ENCODE measurements at regions not wholly inside any gene's neighbourhood (a gene's known extent, or its start where the extent isn't known, plus 50 kb on each side); places are given as distances from the start of the nearest gene placed in this dataset.

- no peak for TF ChIP-seq SIN3A (IDR thresholded peaks at IDR 0.05; ENCODE audit: borderline replicate concordance, insufficient read depth, low read length)
- no peak for TF ChIP-seq POLR2AphosphoS5 (IDR thresholded peaks at IDR 0.05; ENCODE audit: low read depth, low read length)
- TF ChIP-seq TAF1 (IDR thresholded peaks at IDR 0.05; ENCODE audit: borderline replicate concordance, insufficient read depth, low read length) = no peak
- TF ChIP-seq FOXP2 (optimal IDR thresholded peaks at IDR 0.05; ENCODE audit: borderline replicate concordance, extremely low read depth, extremely low read length, insufficient read depth) = no peak
- TF ChIP-seq REST (IDR thresholded peaks at IDR 0.05; ENCODE audit: insufficient read depth in 1 of 2, low read depth in 2 of 2, low read length in 2 of 2) = no peak
Measured at GRCh38 chr12:13358391-13358905, 161.9 kb downstream of the EMP1 start.

- TF ChIP-seq SIN3A (IDR thresholded peaks at IDR 0.05; ENCODE audit: borderline replicate concordance, insufficient read depth, low read length) (no peak), POLR2AphosphoS5 (IDR thresholded peaks at IDR 0.05; ENCODE audit: low read depth, low read length) (no peak), FOXP2 (optimal IDR thresholded peaks at IDR 0.05; ENCODE audit: borderline replicate concordance, extremely low read depth, extremely low read length, insufficient read depth) (no peak), REST (IDR thresholded peaks at IDR 0.05; ENCODE audit: insufficient read depth in 1 of 2, low read depth in 2 of 2, low read length in 2 of 2) (no peak), TAF1 (IDR thresholded peaks at IDR 0.05; ENCODE audit: borderline replicate concordance, insufficient read depth, low read length) (no peak)
Measured at GRCh38 chr12:13350946-13351345, 154.4 kb downstream of the EMP1 start.

- no peak for TF ChIP-seq POLR2AphosphoS5 (IDR thresholded peaks at IDR 0.05; ENCODE audit: low read depth, low read length)
- no peak for TF ChIP-seq TAF1 (IDR thresholded peaks at IDR 0.05; ENCODE audit: borderline replicate concordance, insufficient read depth, low read length)
- TF ChIP-seq REST (IDR thresholded peaks at IDR 0.05; ENCODE audit: insufficient read depth in 1 of 2, low read depth in 2 of 2, low read length in 2 of 2) = no peak
- TF ChIP-seq FOXP2 (optimal IDR thresholded peaks at IDR 0.05; ENCODE audit: borderline replicate concordance, extremely low read depth, extremely low read length, insufficient read depth) = no peak
- TF ChIP-seq SIN3A (IDR thresholded peaks at IDR 0.05; ENCODE audit: borderline replicate concordance, insufficient read depth, low read length) = no peak
Measured at GRCh38 chr12:13350381-13350780, 153.9 kb downstream of the EMP1 start.

GRCh38 chr12:13348464-13348863, 151.9 kb downstream of the EMP1 start:
- TF ChIP-seq POLR2AphosphoS5 (IDR thresholded peaks at IDR 0.05; ENCODE audit: low read depth, low read length) = no peak
- no peak for TF ChIP-seq TAF1 (IDR thresholded peaks at IDR 0.05; ENCODE audit: borderline replicate concordance, insufficient read depth, low read length)
- no peak for TF ChIP-seq SIN3A (IDR thresholded peaks at IDR 0.05; ENCODE audit: borderline replicate concordance, insufficient read depth, low read length)
- TF ChIP-seq REST (IDR thresholded peaks at IDR 0.05; ENCODE audit: insufficient read depth in 1 of 2, low read depth in 2 of 2, low read length in 2 of 2) = no peak
- TF ChIP-seq FOXP2 (optimal IDR thresholded peaks at IDR 0.05; ENCODE audit: borderline replicate concordance, extremely low read depth, extremely low read length, insufficient read depth) = no peak

All from PFSK-1 (cell line).